Gastrocnemius medialis (tissue), 4 donors: ENCODE measurements at regions not wholly inside any gene's neighbourhood (a gene's known extent, or its start where the extent isn't known, plus 50 kb on each side); places are given as distances from the start of the nearest gene placed in this dataset.

Experiments used
- ATAC-seq, 2 donors: fragments of 150-250 bp; one replicate each; pipeline ENCODE4 v1.9.1; 2016
- DNase-seq, 2 donors: peaks; one replicate each; pipeline ENCODE4 v3.0.0-alpha.2; 2019
- H3K27ac ChIP-seq, 4 donors: fragments of 200-600 bp; sonication (generic); 1 replicate in 1 of 4; 2 replicates in 3 of 4; pipeline ENCODE4 v1.5.1; 2016 to 2018; ENCODE audit warnings: mild to moderate bottlenecking in 2 of 4, moderate library complexity in 1 of 4
- H3K27me3 ChIP-seq, 3 donors: fragments of 200-600 bp; sonication (generic) in 2 of 3; 1 replicate in 1 of 3; 2 replicates in 2 of 3; pipeline versions ENCODE4 v1.5.1 to v1.6.0; 2016 to 2019; ENCODE audit warnings: mild to moderate bottlenecking in 1 of 3, moderate library complexity in 1 of 3
- H3K36me3 ChIP-seq, 2 donors: fragments of 200-600 bp; sonication (generic) in 1 of 2; one replicate each; pipeline ENCODE4 v1.5.1; 2017 to 2018
- H3K4me1 ChIP-seq, 2 donors: fragments of 200-600 bp; sonication (generic) in 1 of 2; one replicate each; pipeline ENCODE4 v1.5.1; 2016 to 2017; ENCODE audit warnings: mild to moderate bottlenecking in 2 of 2
- H3K4me3 ChIP-seq, 4 donors: fragments of 200-600 bp; sonication (generic) in 3 of 4; 1 replicate in 1 of 4; 2 replicates in 3 of 4; pipeline ENCODE4 v1.5.1; 2016 to 2019; ENCODE audit warnings: mild to moderate bottlenecking in 2 of 4
- H3K9me3 ChIP-seq, 3 donors: fragments of 200-600 bp; sonication (generic) in 2 of 3; 1 replicate in 1 of 3; 2 replicates in 2 of 3; pipeline ENCODE4 v1.5.1; 2016 to 2019
- POLR2A ChIP-seq, 2 donors: fragments of 450-650 bp; IDR thresholded peaks; one replicate each; pipeline ENCODE4 v1.6.1; 2017; ENCODE audit warnings: antibody characterized with exemption in 2 of 2, mild to moderate bottlenecking in 2 of 2, moderate library complexity in 2 of 2
- in situ Hi-C, 4 donors: fragments of 200-750 bp; cut with MboI; loops; one replicate each; pipeline versions ENCODE4 v1.15.0 to v1.8.0; 2017; ENCODE audit warnings: low sequenced_read_pairs in 4 of 4
- intact Hi-C: fragments of 100-400 bp; cut with DNase I; formaldehyde crosslinking; loops from one replicate; pipeline ENCODE4 v1.15.1; 2023; ENCODE audit warnings: low total_unique reads
- TF ChIP-seq, protein P1 (sequence below), 5 experiments: fragments of 450-650 bp in 3 of 5; fragments of 200-600 bp in 2 of 5; sonication (generic) in 2 of 5; IDR thresholded peaks in 4 of 5; conservative IDR thresholded peaks in 1 of 5; 1 replicate in 4 of 5; 2 replicates in 1 of 5; pipeline ENCODE4 v1.5.1; 2016 to 2019; ENCODE audit warnings: antibody characterized with exemption in 5 of 5, mild to moderate bottlenecking in 3 of 5, moderate library complexity in 3 of 5

DNA sequence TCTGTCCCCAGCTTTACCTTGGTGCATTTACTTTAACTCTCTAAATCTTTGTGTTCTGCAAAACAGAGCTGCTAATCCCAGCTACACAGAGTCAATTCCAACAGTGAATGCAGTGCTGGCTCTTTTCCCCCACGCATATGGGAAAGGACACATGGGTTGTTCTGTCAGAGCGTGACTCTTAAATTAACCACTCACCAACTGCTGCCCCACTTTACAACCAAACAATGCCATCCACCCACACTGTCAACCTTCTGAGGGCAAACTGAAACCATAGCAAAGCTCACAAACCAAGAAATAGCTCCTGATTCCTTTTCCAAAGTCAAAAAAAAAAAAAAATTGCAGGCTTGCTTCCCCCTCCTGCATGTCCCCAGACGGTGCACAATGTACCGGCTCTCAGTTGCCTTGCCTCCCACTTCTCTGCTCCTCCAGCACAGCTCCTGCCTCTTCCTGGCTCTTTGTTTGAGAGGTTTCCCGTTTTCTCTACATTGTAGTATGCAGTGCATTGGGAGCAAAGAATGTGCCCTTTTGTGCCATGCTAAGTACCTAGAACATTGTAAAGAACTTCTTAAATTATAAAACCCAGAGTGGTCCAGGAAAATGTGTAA is 151.5 kb upstream of the DAPK1 start:
- no peaks in the 10 kb centered on the region for H3K4me1 ChIP-seq
- H3K9me3 ChIP-seq = no peaks in the 10 kb centered on the region
- ATAC-seq (no peak), DNase-seq (no peak)
- in situ Hi-C loops (loop anchor here in 1 of 4 donors (10.0 kb wide), 1 partner anchor 319 kb away; no protein-coding TSS in a partner anchor), intact Hi-C loops (no loop called here)
- no peak overlapping the region for H3K4me3 ChIP-seq
- H3K36me3 ChIP-seq = no peaks in the 10 kb centered on the region
- TF ChIP-seq POLR2A (IDR thresholded peaks at IDR 0.05) = no peak
- TF ChIP-seq, protein P1, sequence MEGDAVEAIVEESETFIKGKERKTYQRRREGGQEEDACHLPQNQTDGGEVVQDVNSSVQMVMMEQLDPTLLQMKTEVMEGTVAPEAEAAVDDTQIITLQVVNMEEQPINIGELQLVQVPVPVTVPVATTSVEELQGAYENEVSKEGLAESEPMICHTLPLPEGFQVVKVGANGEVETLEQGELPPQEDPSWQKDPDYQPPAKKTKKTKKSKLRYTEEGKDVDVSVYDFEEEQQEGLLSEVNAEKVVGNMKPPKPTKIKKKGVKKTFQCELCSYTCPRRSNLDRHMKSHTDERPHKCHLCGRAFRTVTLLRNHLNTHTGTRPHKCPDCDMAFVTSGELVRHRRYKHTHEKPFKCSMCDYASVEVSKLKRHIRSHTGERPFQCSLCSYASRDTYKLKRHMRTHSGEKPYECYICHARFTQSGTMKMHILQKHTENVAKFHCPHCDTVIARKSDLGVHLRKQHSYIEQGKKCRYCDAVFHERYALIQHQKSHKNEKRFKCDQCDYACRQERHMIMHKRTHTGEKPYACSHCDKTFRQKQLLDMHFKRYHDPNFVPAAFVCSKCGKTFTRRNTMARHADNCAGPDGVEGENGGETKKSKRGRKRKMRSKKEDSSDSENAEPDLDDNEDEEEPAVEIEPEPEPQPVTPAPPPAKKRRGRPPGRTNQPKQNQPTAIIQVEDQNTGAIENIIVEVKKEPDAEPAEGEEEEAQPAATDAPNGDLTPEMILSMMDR (IDR thresholded peaks at IDR 0.05 in 4 of 5, conservative IDR thresholded peaks at IDR 0.05 in 1 of 5) = no peak
- H3K27me3 ChIP-seq = no peaks in the 10 kb centered on the region
- no peak overlapping the region for H3K27ac ChIP-seq

DNA sequence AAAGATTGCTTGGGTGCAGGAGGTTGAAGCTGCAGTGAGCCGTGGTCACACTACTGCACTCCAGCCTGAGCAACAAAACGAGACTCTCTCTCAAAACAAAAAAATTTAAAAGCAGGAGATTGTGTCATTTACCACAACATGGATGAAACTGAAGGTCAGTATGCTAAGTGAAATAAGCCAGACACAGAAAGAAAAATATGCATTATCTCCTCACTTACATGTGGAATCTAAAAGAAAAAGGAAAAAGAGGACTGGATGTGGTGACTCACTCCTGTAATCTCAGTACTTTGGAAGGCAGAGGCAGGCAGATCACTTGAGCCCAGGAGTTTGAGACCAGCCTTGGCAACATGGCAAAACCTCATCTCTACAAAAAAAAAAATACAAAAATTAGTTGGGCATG is 146.8 kb upstream of the DAPK1 start:
- Histone ChIP-seq H3K4me3 (no peak overlapping the region), H3K36me3 (no peaks in the 10 kb centered on the region), H3K4me1 (no peaks in the 10 kb centered on the region), H3K27me3 (no peaks in the 10 kb centered on the region), H3K27ac (no peak overlapping the region), H3K9me3 (no peaks in the 10 kb centered on the region)
- no peak for TF ChIP-seq POLR2A (IDR thresholded peaks at IDR 0.05)
- TF ChIP-seq, protein P1 (IDR thresholded peaks at IDR 0.05 in 4 of 5, conservative IDR thresholded peaks at IDR 0.05 in 1 of 5) = no peak
- in situ Hi-C loops (no loop called here), intact Hi-C loops (no loop called here)
- no peak for DNase-seq
- no peak for ATAC-seq

DNA sequence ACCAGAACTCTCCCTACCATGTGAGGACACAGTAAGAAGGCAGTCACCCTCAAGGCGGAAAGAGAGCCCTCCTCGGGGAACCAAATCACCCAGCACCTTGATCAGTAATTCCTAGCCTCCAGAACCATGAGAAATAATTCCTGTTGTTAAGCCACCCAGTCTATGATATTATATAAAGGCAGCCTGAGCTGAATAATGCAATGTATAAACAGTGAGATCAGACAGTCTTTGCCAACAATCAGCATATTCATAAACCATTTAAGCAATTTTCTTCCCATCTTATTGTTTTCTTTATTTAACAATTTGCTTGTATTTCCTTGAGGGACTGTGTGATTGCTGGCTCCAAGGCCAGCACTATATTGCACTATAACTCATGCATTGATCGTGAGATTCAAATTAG is 144.4 kb upstream of the DAPK1 start:
- H3K27me3 ChIP-seq = no peaks in the 10 kb centered on the region
- in situ Hi-C loops = no loop called here
- no peak overlapping the region for H3K4me3 ChIP-seq
- H3K27ac ChIP-seq = no peak overlapping the region
- no peaks in the 10 kb centered on the region for H3K36me3 ChIP-seq
- no peaks in the 10 kb centered on the region for H3K4me1 ChIP-seq
- intact Hi-C loops = no loop called here
- no peak for TF ChIP-seq POLR2A (IDR thresholded peaks at IDR 0.05)
- TF ChIP-seq, protein P1 (IDR thresholded peaks at IDR 0.05 in 4 of 5, conservative IDR thresholded peaks at IDR 0.05 in 1 of 5) = no peak
- no peak for DNase-seq
- no peak for ATAC-seq
- peaks cover 0 to 4% (median 0%) of the 10 kb centered on the region in 3 donors for H3K9me3 ChIP-seq

DNA sequence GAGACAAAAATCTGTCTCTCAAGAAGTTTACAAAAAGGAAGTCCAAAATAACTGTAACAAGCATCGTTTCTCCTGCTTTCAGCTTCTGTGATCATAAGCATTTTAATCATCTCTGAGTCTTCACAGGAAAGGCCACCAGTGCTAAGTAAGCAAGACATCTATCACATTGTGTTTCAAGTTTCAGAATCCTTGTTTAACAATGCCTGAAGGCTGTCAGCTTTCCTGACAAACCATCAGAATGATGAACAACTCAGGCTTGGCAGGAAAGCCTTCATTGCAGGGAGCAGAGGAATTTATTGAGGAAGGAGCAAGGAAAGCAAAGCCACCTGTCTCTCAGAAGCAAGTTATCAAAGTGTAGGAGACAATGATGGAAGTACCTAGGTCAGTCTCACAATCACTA is 143.5 kb upstream of the DAPK1 start:
- Histone ChIP-seq H3K27ac (no peak overlapping the region), H3K9me3 (peaks cover 0 to 4% (median 0%) of the 10 kb centered on the region in 3 donors), H3K4me3 (no peak overlapping the region), H3K27me3 (no peaks in the 10 kb centered on the region), H3K4me1 (no peaks in the 10 kb centered on the region), H3K36me3 (no peaks in the 10 kb centered on the region)
- in situ Hi-C loops (no loop called here), intact Hi-C loops (no loop called here)
- ATAC-seq = no peak
- TF ChIP-seq, protein P1 (IDR thresholded peaks at IDR 0.05 in 4 of 5, conservative IDR thresholded peaks at IDR 0.05 in 1 of 5) = no peak
- no peak for TF ChIP-seq POLR2A (IDR thresholded peaks at IDR 0.05)
- no peak for DNase-seq

DNA sequence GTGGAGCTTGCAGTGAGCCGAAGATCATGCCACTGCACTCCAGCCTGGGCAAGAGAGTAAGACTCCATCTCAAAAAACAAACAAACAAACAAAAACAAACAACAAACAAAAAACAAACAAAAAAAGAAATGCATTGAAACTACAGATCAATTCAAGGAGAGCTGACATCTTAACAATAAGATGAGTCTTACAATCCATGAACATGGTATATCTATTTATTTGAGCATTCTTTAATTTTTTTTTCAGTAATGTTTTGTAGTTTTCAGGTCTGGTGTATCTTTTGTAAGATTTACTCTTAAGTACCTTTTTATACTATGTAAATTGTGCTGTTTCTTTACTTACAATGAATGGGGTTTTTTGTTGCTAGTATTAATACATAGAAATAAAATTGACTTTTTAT is 140.1 kb upstream of the DAPK1 start:
- no peak for DNase-seq

More for the DNA sequence above, 140.1 kb upstream of the DAPK1 start:
- Histone ChIP-seq H3K9me3 (peaks cover 0 to 4% (median 0%) of the 10 kb centered on the region in 3 donors), H3K36me3 (no peaks in the 10 kb centered on the region), H3K27ac (no peak overlapping the region), H3K4me3 (no peak overlapping the region), H3K27me3 (no peaks in the 10 kb centered on the region), H3K4me1 (no peaks in the 10 kb centered on the region)
- TF ChIP-seq, protein P1 (IDR thresholded peaks at IDR 0.05 in 4 of 5, conservative IDR thresholded peaks at IDR 0.05 in 1 of 5) = no peak
- no peak for TF ChIP-seq POLR2A (IDR thresholded peaks at IDR 0.05)
- in situ Hi-C loops (no loop called here), intact Hi-C loops (no loop called here)
- no peak for ATAC-seq
